ENCODE measurements at regions not wholly inside any gene's neighbourhood (a gene's known extent, or its start where the extent isn't known, plus 50 kb on each side); places are given as distances from the start of the nearest gene placed in this dataset.

GRCh38 chr7:54963155-54963554 lies 55.7 kb upstream of the EGFR start:
- DNase-seq: no peak

GRCh38 chr7:54964136-54964535 lies 54.7 kb upstream of the EGFR start:
- DNase-seq: no peak

GRCh38 chr7:54967377-54967776 lies 51.4 kb upstream of the EGFR start:
- peak; percentile 72 for DNase-seq

DNA sequence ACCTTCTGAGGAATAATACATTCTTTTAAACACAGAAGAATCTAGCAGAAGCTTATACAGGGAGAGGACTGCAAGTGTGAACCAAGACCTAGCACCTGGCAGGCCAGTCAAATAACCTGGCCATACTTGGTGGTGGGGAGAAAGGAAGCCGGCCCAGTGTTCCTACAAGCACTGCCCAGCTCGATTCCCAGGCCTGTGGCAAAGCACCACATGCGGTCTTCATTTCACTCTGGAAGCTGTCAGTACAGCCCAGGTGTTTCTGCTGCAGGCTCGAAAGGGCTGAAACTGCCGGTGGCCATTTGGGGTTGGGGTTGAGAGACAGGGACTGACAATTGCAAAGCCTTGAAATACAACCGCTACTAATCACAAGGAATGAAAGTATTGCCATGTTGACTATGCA lies 50.8 kb upstream of the EGFR start:
- no peak for DNase-seq

Data from islet precursor cell (in vitro differentiated cells).